BLaER1 treated with 17β-estradiol and CSF1 and Interleukin-3, amounts not matched to agents 10 nM and 100 nM (cell line): ENCODE measurements at regions not wholly inside any gene's neighbourhood (a gene's known extent, or its start where the extent isn't known, plus 50 kb on each side); places are given as distances from the start of the nearest gene placed in this dataset.
A peak's percentile ranks its signal among the peaks of the same experiment; 100 is the strongest.

Experiments used
- H3K27ac ChIP-seq, 11 experiments: shearing (Covaris generic); formaldehyde crosslinking; 2 replicates each; pipeline ENCODE4 v1.8.1; 2022
- H3K27me3 ChIP-seq, 11 experiments: shearing (Covaris generic); formaldehyde crosslinking; 2 replicates each; pipeline ENCODE4 v1.8.1; 2022
- H3K36me3 ChIP-seq, 11 experiments: shearing (Covaris generic); formaldehyde crosslinking; 2 replicates each; pipeline ENCODE4 v1.8.1; 2022
- H3K4me1 ChIP-seq, 10 experiments: shearing (Covaris generic); formaldehyde crosslinking; 2 replicates each; pipeline ENCODE4 v1.8.1; 2022
- H3K4me2 ChIP-seq, 11 experiments: shearing (Covaris generic); formaldehyde crosslinking; 2 replicates each; pipeline ENCODE4 v1.8.1; 2022
- H3K4me3 ChIP-seq, 10 experiments: shearing (Covaris generic); formaldehyde crosslinking; 2 replicates each; pipeline ENCODE4 v1.8.1; 2022
- H3K9ac ChIP-seq, 11 experiments: shearing (Covaris generic); formaldehyde crosslinking; 2 replicates each; pipeline ENCODE4 v1.8.1; 2022
- H3K9me3 ChIP-seq, 11 experiments: shearing (Covaris generic); formaldehyde crosslinking; replicated peaks in 1 of 11; 2 replicates each; pipeline ENCODE4 v1.8.1; 2022
- H4K20me1 ChIP-seq, 11 experiments: shearing (Covaris generic); formaldehyde crosslinking; 2 replicates each; pipeline ENCODE4 v1.8.1; 2022
- Cebpa-rat ChIP-seq, 11 experiments: shearing (Covaris generic); IDR thresholded peaks; 2 replicates each; pipeline ENCODE4 v1.8.1; 2022

DNA sequence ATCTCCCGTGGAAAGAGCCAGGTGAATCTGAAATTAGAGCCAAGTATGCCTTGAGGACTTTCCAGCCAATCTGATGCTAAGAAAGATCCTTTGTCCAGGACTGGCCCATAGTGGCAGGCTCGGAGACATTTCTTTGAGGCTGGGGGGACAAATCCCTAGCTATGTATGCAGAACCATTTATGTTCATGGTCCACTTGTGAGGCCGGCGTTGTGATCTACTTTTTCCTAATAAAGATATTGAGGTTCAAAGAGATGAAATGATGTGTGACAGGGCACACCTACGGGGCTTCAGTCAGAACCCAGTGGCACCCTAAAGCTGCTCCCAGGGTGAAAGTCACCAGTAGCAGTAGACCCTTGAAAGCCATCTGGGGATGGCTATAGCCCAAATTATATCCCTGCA lies 120.3 kb upstream of the MAFB start:
- Histone ChIP-seq H3K27me3 (no peaks in the 10 kb centered on the region), H3K4me3 (no peak overlapping the region), H3K27ac (no peak overlapping the region), H3K9ac (no peak overlapping the region), H4K20me1 (no peaks in the 10 kb centered on the region), H3K36me3 (no peaks in the 10 kb centered on the region), H3K9me3 (no peaks in the 10 kb centered on the region), H3K4me2 (no peak overlapping the region; a peak in 1 of 22 replicates), H3K4me1 (peaks cover 0 to under 1% (median 0%) of the 10 kb centered on the region in 10 experiments; a peak in 7 of 20 replicates)
- TF ChIP-seq Cebpa-rat (IDR thresholded peaks at IDR 0.05), result no peak

- Histone ChIP-seq H3K36me3 (no peaks in the 10 kb centered on the region), H3K27ac (no peak overlapping the region), H3K4me2 (no peak overlapping the region), H3K9ac (no peak overlapping the region), H3K9me3 (no peaks in the 10 kb centered on the region), H3K4me3 (no peak overlapping the region), H3K27me3 (no peaks in the 10 kb centered on the region), H4K20me1 (no peaks in the 10 kb centered on the region; a peak in 1 of 22 replicates), H3K4me1 (peaks cover 0 to 7% (median 2%) of the 10 kb centered on the region in 10 experiments; a peak in 8 of 20 replicates)
- TF ChIP-seq Cebpa-rat (IDR thresholded peaks at IDR 0.05), result no peak
Observed at GRCh38 chr20:40810332-40811000, 121.4 kb upstream of the MAFB start.

DNA sequence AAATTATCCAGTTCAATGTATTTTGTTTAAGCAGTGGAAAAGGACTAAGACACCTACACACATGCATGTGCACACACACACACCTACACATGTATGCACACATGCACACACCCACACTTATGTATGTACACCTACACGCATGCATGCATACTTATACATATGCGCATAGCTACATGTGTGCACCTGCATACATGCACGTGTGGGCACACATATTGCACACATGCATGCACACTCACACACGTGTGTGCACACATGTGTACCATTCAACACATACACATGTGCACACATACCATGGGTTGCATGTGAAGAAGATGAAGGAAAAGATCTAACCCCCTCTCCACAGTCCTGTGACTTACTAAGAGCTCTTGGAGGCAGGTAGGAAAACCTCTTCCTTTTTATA lies 122.0 kb upstream of the MAFB start:
- Histone ChIP-seq H3K27me3 (no peaks in the 10 kb centered on the region), H3K4me2 (no peak overlapping the region), H3K4me3 (no peak overlapping the region), H3K9me3 (no peaks in the 10 kb centered on the region), H3K27ac (no peak overlapping the region), H3K36me3 (no peaks in the 10 kb centered on the region), H3K4me1 (peaks cover 0 to 7% (median 2%) of the 10 kb centered on the region in 10 experiments; a peak in 8 of 20 replicates), H3K9ac (no peak overlapping the region), H4K20me1 (no peaks in the 10 kb centered on the region; a peak in 1 of 22 replicates)
- no peak for TF ChIP-seq Cebpa-rat (IDR thresholded peaks at IDR 0.05)

DNA sequence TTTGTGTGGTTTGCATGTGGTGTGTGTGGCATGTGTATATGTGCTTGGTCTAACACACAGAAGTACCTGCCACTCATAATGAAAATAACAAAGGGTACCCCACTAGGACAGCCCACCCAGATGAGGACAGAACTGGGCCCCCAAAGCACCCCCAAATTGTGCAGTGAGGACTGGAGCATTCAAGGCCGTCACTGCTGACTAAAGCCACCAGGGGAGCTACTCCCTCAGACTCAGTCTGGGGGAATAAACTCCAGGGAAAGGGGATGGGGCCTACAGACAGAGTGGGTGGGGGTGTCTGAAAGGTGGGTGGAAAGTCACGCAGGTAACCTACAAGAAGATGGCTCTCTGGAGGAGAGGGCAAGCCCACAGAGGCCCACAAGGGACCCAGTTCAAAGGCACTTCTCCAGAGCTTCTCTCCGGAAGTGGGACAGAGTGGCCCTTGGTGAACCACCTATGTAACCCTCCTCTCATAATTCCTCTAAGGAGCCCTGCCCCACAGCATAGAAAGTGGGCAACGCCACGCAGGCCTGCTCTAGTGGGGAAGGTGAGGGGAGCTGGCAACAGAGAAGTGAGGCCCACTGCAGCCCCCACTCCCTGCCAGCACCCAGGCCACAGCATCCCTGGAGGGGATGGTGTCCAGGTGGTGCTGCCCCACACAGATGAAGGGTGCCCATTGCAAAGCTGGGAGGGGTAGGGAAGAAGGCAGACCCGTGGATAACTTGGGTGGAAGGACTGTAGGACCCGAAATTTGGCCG lies 122.8 kb upstream of the MAFB start:
- H3K36me3 ChIP-seq, result no peaks in the 10 kb centered on the region
- no peak overlapping the region for H3K4me2 ChIP-seq
- peaks cover 0 to 7% (median 2%) of the 10 kb centered on the region in 10 experiments; a peak in 8 of 20 replicates for H3K4me1 ChIP-seq
- no peak for TF ChIP-seq Cebpa-rat (IDR thresholded peaks at IDR 0.05)
- no peaks in the 10 kb centered on the region; a peak in 1 of 22 replicates for H4K20me1 ChIP-seq
- no peak overlapping the region for H3K4me3 ChIP-seq
- H3K9ac ChIP-seq, result no peak overlapping the region
- no peaks in the 10 kb centered on the region for H3K9me3 ChIP-seq
- H3K27me3 ChIP-seq, result no peaks in the 10 kb centered on the region
- no peak overlapping the region for H3K27ac ChIP-seq

GRCh38 chr20:40812415-40812925 lies 123.4 kb upstream of the MAFB start:
- Histone ChIP-seq H3K27me3 (no peaks in the 10 kb centered on the region), H3K9me3 (peaks cover 0 to under 1% (median 0%) of the 10 kb centered on the region in 11 experiments; a peak in 2 of 22 replicates), H3K4me3 (no peak overlapping the region), H3K9ac (no peak overlapping the region), H3K27ac (no peak overlapping the region), H3K4me2 (no peak overlapping the region), H3K4me1 (peaks cover 0 to 7% (median 2%) of the 10 kb centered on the region in 10 experiments; a peak in 8 of 20 replicates), H3K36me3 (no peaks in the 10 kb centered on the region), H4K20me1 (no peaks in the 10 kb centered on the region; a peak in 1 of 22 replicates)
- TF ChIP-seq Cebpa-rat (IDR thresholded peaks at IDR 0.05), result no peak

DNA sequence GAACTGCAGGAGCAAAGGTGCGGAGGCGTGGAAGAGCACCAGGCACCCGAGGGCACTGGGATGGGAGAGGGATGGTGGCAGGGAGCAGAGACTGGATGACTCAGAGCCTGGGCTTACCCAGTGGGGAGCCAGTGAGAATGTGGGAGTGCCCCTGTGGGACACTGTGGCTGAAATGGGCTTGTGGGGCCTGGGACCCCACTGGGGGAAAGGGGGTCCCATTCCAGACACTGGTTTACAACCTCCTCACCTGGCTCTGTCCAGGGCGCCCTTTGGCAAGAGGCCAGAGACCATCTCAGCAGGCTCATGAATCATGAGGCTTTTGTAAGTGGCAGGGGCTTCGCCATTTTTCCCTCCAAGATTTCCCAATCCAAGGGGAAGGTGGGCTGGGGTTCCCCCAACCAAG lies 124.0 kb upstream of the MAFB start:
- H3K4me2 ChIP-seq, result no peak overlapping the region
- H3K4me3 ChIP-seq, result no peak overlapping the region
- H3K4me1 ChIP-seq, result peaks cover 0 to 7% (median 2%) of the 10 kb centered on the region in 10 experiments; a peak in 8 of 20 replicates
- peaks cover 0 to 5% (median 2%) of the 10 kb centered on the region in 11 experiments; a peak in 9 of 22 replicates for H3K9me3 ChIP-seq
- H3K9ac ChIP-seq, result no peak overlapping the region
- H3K36me3 ChIP-seq, result no peaks in the 10 kb centered on the region
- H3K27me3 ChIP-seq, result no peaks in the 10 kb centered on the region
- TF ChIP-seq Cebpa-rat (IDR thresholded peaks at IDR 0.05), result no peak
- no peaks in the 10 kb centered on the region; a peak in 1 of 22 replicates for H4K20me1 ChIP-seq
- H3K27ac ChIP-seq, result no peak overlapping the region

DNA sequence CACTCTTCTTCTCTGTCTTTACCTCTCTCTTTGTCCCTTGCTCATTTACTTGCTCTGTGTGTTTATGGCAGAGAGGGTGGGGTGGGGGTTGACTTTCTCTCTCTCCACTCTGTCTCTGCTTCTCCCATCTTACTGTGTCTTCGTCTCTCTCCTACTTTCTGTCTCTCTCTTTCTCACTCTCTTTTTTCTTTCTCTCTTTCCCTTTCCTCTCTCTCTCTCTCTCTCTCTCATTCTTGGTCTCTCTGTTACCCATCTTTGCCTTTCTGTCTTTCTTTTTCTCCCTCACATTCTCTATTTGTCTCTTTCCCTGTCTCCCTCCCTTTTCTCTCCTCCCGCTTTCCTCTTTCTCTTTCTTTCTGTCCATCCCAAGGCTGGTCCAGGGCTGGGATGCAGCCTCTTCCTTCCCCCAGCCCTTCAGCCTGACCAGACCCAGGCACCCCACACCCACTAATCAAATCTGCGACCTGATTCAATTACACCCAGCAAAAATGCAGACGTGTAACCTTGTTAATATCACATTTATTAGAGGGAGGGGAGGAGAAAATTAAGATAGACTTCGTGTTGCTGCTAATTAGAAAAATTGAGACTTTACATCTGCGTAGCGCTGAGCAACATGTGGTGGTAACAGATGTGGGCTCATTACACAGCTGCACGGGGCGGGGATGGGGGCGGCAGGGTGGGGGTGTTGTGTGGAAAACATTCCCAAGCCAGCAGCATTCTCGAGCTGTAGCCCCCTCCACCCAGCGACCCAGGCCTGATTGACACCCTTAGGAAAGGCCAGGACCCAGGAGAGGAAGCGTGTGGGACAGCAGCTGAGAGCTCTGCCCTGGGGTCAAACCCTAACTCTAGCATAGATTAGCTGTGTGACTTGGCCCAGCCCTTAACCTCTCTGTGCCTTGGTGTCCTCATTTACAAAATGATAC lies 124.9 kb upstream of the MAFB start:
- no peaks in the 10 kb centered on the region for H3K36me3 ChIP-seq
- H3K27me3 ChIP-seq, result no peaks in the 10 kb centered on the region
- peaks cover 0 to 14% (median 11%) of the 10 kb centered on the region in 11 experiments; a peak in 11 of 22 replicates for H3K9me3 ChIP-seq
- H3K4me1 ChIP-seq, result peaks cover 0 to 7% (median 2%) of the 10 kb centered on the region in 10 experiments; a peak in 8 of 20 replicates
- no peak overlapping the region for H3K9ac ChIP-seq
- H3K4me3 ChIP-seq, result no peak overlapping the region
- H3K4me2 ChIP-seq, result peak overlapping the region in 4 of 11 experiments; percentile 5 to 34 (median 14); a peak in 2 of 22 replicates
- H3K27ac ChIP-seq, result no peak overlapping the region
- TF ChIP-seq Cebpa-rat (IDR thresholded peaks at IDR 0.05), result no peak
- H4K20me1 ChIP-seq, result no peaks in the 10 kb centered on the region; a peak in 1 of 22 replicates

- H3K27me3 ChIP-seq, result no peaks in the 10 kb centered on the region
- no peaks in the 10 kb centered on the region; a peak in 1 of 22 replicates for H4K20me1 ChIP-seq
- no peaks in the 10 kb centered on the region for H3K36me3 ChIP-seq
- no peak overlapping the region for H3K27ac ChIP-seq
- peak overlapping the region in 5 of 11 experiments; percentile 5 to 34 (median 16); a peak in 4 of 22 replicates for H3K4me2 ChIP-seq
- TF ChIP-seq Cebpa-rat (IDR thresholded peaks at IDR 0.05), result no peak
- H3K4me3 ChIP-seq, result no peak overlapping the region
- peaks cover 0 to 15% (median 14%) of the 10 kb centered on the region in 11 experiments; a peak in 11 of 22 replicates for H3K9me3 ChIP-seq
- no peak overlapping the region for H3K9ac ChIP-seq
- H3K4me1 ChIP-seq, result peaks cover 0 to 7% (median 2%) of the 10 kb centered on the region in 10 experiments; a peak in 8 of 20 replicates
Observed at GRCh38 chr20:40814631-40814960, 125.6 kb upstream of the MAFB start.
